K562 (cell line): ENCODE measurements at regions not wholly inside any gene's neighbourhood (a gene's known extent, or its start where the extent isn't known, plus 50 kb on each side); places are given as distances from the start of the nearest gene placed in this dataset.

Experiments
- ATAC-seq: fragments of 200-7000 bp; cut with Tn5 transposase; 3 replicates; pipeline ENCODE4 v1.9.1; 2020; ENCODE audit warnings: moderate library complexity
- BruUV-seq: library from RNA; stranded (reverse); fragments of 400-500 nt; replicated peaks from 2 replicates; lab custom pipeline; 2021; lab: Mats Ljungman, UMichigan
- CTCF ChIA-PET: fragments of 300-600 bp; formaldehyde crosslinking; extraction: SDS; loops from one replicate; lab custom pipeline; 2021; ENCODE audit warnings: low intra/inter-chr PET ratio; lab: Yijun Ruan, JAX
- POLR2A ChIA-PET: fragments of 300-600, 350-650 bp; sonication (Branson Sonifier 250); formaldehyde crosslinking; extraction: SDS; loops from one replicate; lab custom pipeline; 2021; ENCODE audit warnings: antibody characterized with exemption, inconsistent platforms; lab: Yijun Ruan, JAX
- DNase-seq, 4 experiments: peaks; one replicate each; pipeline versions ENCODE4 v3.0.0 to v3.0.0-alpha.2; 2011 to 2018; ENCODE audit warnings: low spot score in 3 of 4, mixed read lengths in 3 of 4; ENCODE audit errors: extremely low read depth in 1 of 4
- FAIRE-seq: peaks from 2 replicates; lab custom pipeline; 2011; peaks lifted over from hg19 to GRCh38; lab: Jason Lieb, UNC
- H2AFZ ChIP-seq: 2 replicates; pipeline ENCODE4 v1.6.0; 2011; ENCODE audit warnings: low read depth, low read length, control low read depth, inconsistent platforms
- H3K27ac ChIP-seq: fragments of 200-600 bp; 3 replicates; pipeline ENCODE4 v1.8.0; 2011; ENCODE audit warnings: low read depth, mild to moderate bottlenecking, control low read depth, inconsistent platforms, low read length, moderate library complexity, mixed read lengths; ENCODE audit errors: extremely low read depth
- H3K27me3 ChIP-seq, 2 experiments: fragments of 300-600 bp in 1 of 2; 2 replicates in 1 of 2; 3 replicates in 1 of 2; pipeline versions ENCODE4 v1.6.0 to v1.8.0; 2011; ENCODE audit warnings: inconsistent platforms in 2 of 2, low read length in 2 of 2, mild to moderate bottlenecking in 1 of 2, mixed read lengths in 1 of 2, moderate library complexity in 1 of 2; ENCODE audit not compliant: control insufficient read depth in 2 of 2, insufficient read depth in 2 of 2
- H3K36me3 ChIP-seq: fragments of 300-600 bp; 3 replicates; pipeline ENCODE4 v1.8.0; 2011; ENCODE audit warnings: mild to moderate bottlenecking, low read length, inconsistent platforms; ENCODE audit not compliant: control insufficient read depth, insufficient read depth
- H3K4me1 ChIP-seq, 2 experiments: fragments of 200-600 bp in 1 of 2; replicated peaks in 1 of 2; 2 replicates in 1 of 2; 3 replicates in 1 of 2; pipeline versions ENCODE4 v1.5.1 to v1.8.0; 2011; ENCODE audit warnings: inconsistent platforms in 2 of 2, low read length in 2 of 2, mild to moderate bottlenecking in 1 of 2, mixed read lengths in 1 of 2, moderate library complexity in 1 of 2; ENCODE audit not compliant: control insufficient read depth in 2 of 2, insufficient read depth in 2 of 2
- H3K4me2 ChIP-seq: 2 replicates; pipeline ENCODE4 v1.6.1; 2011; ENCODE audit warnings: low read length, control low read depth, inconsistent platforms, mixed read lengths; ENCODE audit not compliant: insufficient read depth
- H3K4me3 ChIP-seq: fragments of 200-600 bp; sonication (generic), shearing (Covaris generic); 2 replicates; pipeline ENCODE4 v1.5.1; 2016; ENCODE audit warnings: control low read depth, inconsistent platforms
- H3K79me2 ChIP-seq: fragments of 200-600 bp; 3 replicates; pipeline ENCODE4 v1.8.0; 2011; ENCODE audit warnings: low read length, inconsistent platforms; ENCODE audit not compliant: control insufficient read depth, insufficient read depth
- H3K9ac ChIP-seq, 2 experiments: 2 replicates each; pipeline versions ENCODE4 v1.6.0 to v1.6.1; 2011; ENCODE audit warnings: low read depth in 2 of 2, low read length in 2 of 2, control low read depth in 1 of 2, inconsistent platforms in 1 of 2, mild to moderate bottlenecking in 1 of 2, mixed read lengths in 1 of 2; ENCODE audit not compliant: insufficient read depth in 1 of 2
- H3K9me1 ChIP-seq: one replicate; pipeline ENCODE4 v1.6.0; 2011; ENCODE audit warnings: inconsistent platforms, mild to moderate bottlenecking, low read length, moderate library complexity; ENCODE audit not compliant: control insufficient read depth, insufficient read depth
- H3K9me3 ChIP-seq: replicated peaks from 2 replicates; pipeline ENCODE4 v1.5.1; 2011; ENCODE audit warnings: low read depth, low read length, inconsistent platforms; ENCODE audit not compliant: control insufficient read depth, insufficient read depth
- H4K20me1 ChIP-seq: replicated peaks from 2 replicates; pipeline ENCODE4 v1.6.1; 2011; ENCODE audit warnings: low read length, inconsistent platforms, mixed read lengths; ENCODE audit not compliant: control insufficient read depth, insufficient read depth
- CHD2 ChIP-seq: IDR thresholded peaks from 2 replicates; pipeline ENCODE4 v1.6.1; 2011; ENCODE audit warnings: low read depth, low read length
- CHD4 ChIP-seq: fragments of 200-600 bp; sonication (generic); IDR thresholded peaks from 3 replicates; pipeline ENCODE4 v1.6.1; 2012; ENCODE audit warnings: low read depth, mild to moderate bottlenecking, mixed read lengths, low read length, inconsistent platforms; ENCODE audit not compliant: insufficient read depth, insufficient replicate concordance, poor library complexity, severe bottlenecking
- CREBBP ChIP-seq: IDR thresholded peaks from one replicate; pipeline ENCODE4 v1.6.1; 2012; ENCODE audit warnings: low read depth, mild to moderate bottlenecking, control low read depth, inconsistent platforms, low read length
- FOXA3 ChIP-seq, 2 experiments: fragments of 450-650 bp in 1 of 2; sonication (generic) in 1 of 2; formaldehyde crosslinking; IDR thresholded peaks in 1 of 2; conservative IDR thresholded peaks in 1 of 2; 2 replicates each; pipeline versions ENCODE4 v1.4.0 to v1.8.0; 2020 to 2022; ENCODE audit warnings: mild to moderate bottlenecking in 2 of 2, missing genetic modification reagents in 1 of 2
- HNRNPL ChIP-seq: fragments of 200-400 bp; formaldehyde crosslinking; IDR thresholded peaks from 2 replicates; pipeline ENCODE4 v1.6.1; 2017; ENCODE audit warnings: low read depth, mild to moderate bottlenecking, low read length
- MITF ChIP-seq: IDR thresholded peaks from 2 replicates; pipeline ENCODE4 v1.6.1; 2014; ENCODE audit warnings: antibody characterized with exemption
- PYGO2 ChIP-seq: fragments of 450-650 bp; IDR thresholded peaks from 2 replicates; pipeline ENCODE4 v1.6.1; 2016; ENCODE audit warnings: mild to moderate bottlenecking, missing genetic modification characterization, moderate library complexity, missing compliant biosample characterization
- SLC30A9 ChIP-seq: fragments of 250-450 bp; sonication (Bioruptor Pico); IDR thresholded peaks from 2 replicates; pipeline ENCODE4 v1.8.0; 2022; ENCODE audit warnings: mild to moderate bottlenecking, moderate library complexity
- SUPT5H ChIP-seq: fragments of 450-650 bp; IDR thresholded peaks from 2 replicates; pipeline ENCODE4 v1.6.1; 2016
- ZNF699 ChIP-seq: fragments of 250-450 bp; sonication (Bioruptor Pico); IDR thresholded peaks from 2 replicates; pipeline ENCODE4 v1.8.0; 2021; ENCODE audit warnings: mild to moderate bottlenecking, moderate library complexity; ENCODE audit not compliant: insufficient replicate concordance
- ZNF75A ChIP-seq: fragments of 450-650 bp; formaldehyde crosslinking; IDR thresholded peaks from 2 replicates; pipeline ENCODE4 v1.4.0; 2020; ENCODE audit warnings: mild to moderate bottlenecking
- ZNF76 ChIP-seq: fragments of 250-450 bp; sonication (Bioruptor Pico); IDR thresholded peaks from 2 replicates; pipeline ENCODE4 v1.4.0; 2020; ENCODE audit warnings: mild to moderate bottlenecking, moderate library complexity, borderline replicate concordance
- ZNF778 ChIP-seq: fragments of 450-650 bp; formaldehyde crosslinking; IDR thresholded peaks from 2 replicates; pipeline ENCODE4 v1.4.0; 2020; ENCODE audit warnings: mild to moderate bottlenecking, moderate library complexity
- WGBS: fragments of 100-300 bp; shearing (Covaris generic); methylation state at CpG from one replicate; pipeline ENCODE4 v1.1.6; 2016; ENCODE audit warnings: low coverage, mixed read lengths; ENCODE audit not compliant: insufficient coverage; ENCODE audit errors: missing lambda C conversion rate; 5-methylcytosine and 5-hydroxymethylcytosine counted together
- in situ Hi-C: fragments of 300-500 bp; cut with MboI; formaldehyde crosslinking; loops from 4 replicates; pipeline ENCODE4 v1.15.0; 2018; ENCODE audit warnings: inconsistent platforms, mixed read lengths
- intact Hi-C: fragments of 100-400 bp; cut with micrococcal nuclease; formaldehyde crosslinking; loops from 2 replicates; pipeline ENCODE4 v1.14.2; 2022
- TF ChIP-seq, protein P1 (sequence below), 3 experiments: IDR thresholded peaks in 2 of 3; conservative IDR thresholded peaks in 1 of 3; 2 replicates each; pipeline ENCODE4 v1.5.1; 2011 to 2012; ENCODE audit warnings: low read length in 3 of 3, mild to moderate bottlenecking in 3 of 3, control low read depth in 2 of 3, improper control_type of control experiment in 1 of 3, inconsistent platforms in 1 of 3, low read depth in 1 of 3, mixed read lengths in 1 of 3, moderate library complexity in 1 of 3; ENCODE audit not compliant: insufficient read depth in 2 of 3
- TF ChIP-seq, protein P2 (sequence below): fragments of 250-450 bp; sonication (Bioruptor Pico); IDR thresholded peaks from 2 replicates; pipeline ENCODE4 v1.5.0; 2022; ENCODE audit warnings: mild to moderate bottlenecking

DNA sequence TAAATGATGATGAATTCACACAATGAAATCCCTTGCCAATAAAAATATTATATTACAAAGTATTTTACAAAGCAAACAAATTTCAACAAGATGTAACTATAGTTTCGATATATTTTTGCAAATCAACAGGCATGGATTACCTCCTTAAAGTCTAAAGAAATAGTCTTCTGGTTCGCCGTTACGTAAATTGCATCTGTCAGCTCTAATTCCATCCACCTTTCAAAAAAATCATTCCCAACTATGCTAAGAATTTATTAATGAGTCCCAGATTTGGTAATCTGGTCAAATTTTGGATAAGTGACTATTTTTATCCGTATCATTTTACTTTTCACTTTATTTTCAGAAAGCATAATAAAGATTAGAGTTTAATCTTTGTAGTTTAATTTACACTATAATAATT, 1984.9 kb downstream of the EFNA5 start:
- Histone ChIP-seq H4K20me1 (no peaks in the 10 kb centered on the region), H3K4me2 (no peak overlapping the region), H3K4me1 (no peaks in the 10 kb centered on the region), H3K27me3 (no peaks in the 10 kb centered on the region), H3K9me3 (no peaks in the 10 kb centered on the region), H3K79me2 (no peaks in the 10 kb centered on the region), H3K27ac (no peak overlapping the region), H3K9ac (no peak overlapping the region), H3K36me3 (no peaks in the 10 kb centered on the region), H3K4me3 (no peak overlapping the region), H3K9me1 (no peaks in the 10 kb centered on the region), H2AFZ (no peak overlapping the region)
- BruUV-seq: no TSS peak
- no peak for FAIRE-seq
- POLR2A ChIA-PET: no interaction called here
- DNase-seq: no peak
- 25% methylated on average over 5 of the region's 5 CpGs for WGBS
- TF ChIP-seq ZNF75A (CRISPR knock-in tag) (no peak), CREBBP (no peak), CHD2 (no peak), ZNF778 (CRISPR knock-in tag) (no peak), ZNF699 (CRISPR knock-in tag) (no peak), ZNF76 (CRISPR knock-in tag) (no peak), SLC30A9 (CRISPR knock-in tag) (no peak), CHD4 (no peak), PYGO2 (tag) (no peak), HNRNPL (no peak), SUPT5H (no peak), FOXA3 (CRISPR knock-in tag; conservative IDR thresholded peaks at IDR 0.05 in 1 of 2, IDR thresholded peaks at IDR 0.05 in 1 of 2) (no peak), MITF (no peak)
- TF ChIP-seq, protein P1, sequence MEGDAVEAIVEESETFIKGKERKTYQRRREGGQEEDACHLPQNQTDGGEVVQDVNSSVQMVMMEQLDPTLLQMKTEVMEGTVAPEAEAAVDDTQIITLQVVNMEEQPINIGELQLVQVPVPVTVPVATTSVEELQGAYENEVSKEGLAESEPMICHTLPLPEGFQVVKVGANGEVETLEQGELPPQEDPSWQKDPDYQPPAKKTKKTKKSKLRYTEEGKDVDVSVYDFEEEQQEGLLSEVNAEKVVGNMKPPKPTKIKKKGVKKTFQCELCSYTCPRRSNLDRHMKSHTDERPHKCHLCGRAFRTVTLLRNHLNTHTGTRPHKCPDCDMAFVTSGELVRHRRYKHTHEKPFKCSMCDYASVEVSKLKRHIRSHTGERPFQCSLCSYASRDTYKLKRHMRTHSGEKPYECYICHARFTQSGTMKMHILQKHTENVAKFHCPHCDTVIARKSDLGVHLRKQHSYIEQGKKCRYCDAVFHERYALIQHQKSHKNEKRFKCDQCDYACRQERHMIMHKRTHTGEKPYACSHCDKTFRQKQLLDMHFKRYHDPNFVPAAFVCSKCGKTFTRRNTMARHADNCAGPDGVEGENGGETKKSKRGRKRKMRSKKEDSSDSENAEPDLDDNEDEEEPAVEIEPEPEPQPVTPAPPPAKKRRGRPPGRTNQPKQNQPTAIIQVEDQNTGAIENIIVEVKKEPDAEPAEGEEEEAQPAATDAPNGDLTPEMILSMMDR (IDR thresholded peaks at IDR 0.05 in 2 of 3, conservative IDR thresholded peaks at IDR 0.05 in 1 of 3; ENCODE audit: insufficient read depth in 2 of 3, low read depth in 1 of 3, low read length in 3 of 3): no peak
- TF ChIP-seq, protein P2, sequence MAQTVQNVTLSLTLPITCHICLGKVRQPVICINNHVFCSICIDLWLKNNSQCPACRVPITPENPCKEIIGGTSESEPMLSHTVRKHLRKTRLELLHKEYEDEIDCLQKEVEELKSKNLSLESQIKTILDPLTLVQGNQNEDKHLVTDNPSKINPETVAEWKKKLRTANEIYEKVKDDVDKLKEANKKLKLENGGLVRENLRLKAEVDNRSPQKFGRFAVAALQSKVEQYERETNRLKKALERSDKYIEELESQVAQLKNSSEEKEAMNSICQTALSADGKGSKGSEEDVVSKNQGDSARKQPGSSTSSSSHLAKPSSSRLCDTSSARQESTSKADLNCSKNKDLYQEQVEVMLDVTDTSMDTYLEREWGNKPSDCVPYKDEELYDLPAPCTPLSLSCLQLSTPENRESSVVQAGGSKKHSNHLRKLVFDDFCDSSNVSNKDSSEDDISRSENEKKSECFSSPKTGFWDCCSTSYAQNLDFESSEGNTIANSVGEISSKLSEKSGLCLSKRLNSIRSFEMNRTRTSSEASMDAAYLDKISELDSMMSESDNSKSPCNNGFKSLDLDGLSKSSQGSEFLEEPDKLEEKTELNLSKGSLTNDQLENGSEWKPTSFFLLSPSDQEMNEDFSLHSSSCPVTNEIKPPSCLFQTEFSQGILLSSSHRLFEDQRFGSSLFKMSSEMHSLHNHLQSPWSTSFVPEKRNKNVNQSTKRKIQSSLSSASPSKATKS: no peak
- in situ Hi-C loops: no loop called here
- no peak for ATAC-seq
- CTCF ChIA-PET: no interaction called here
- intact Hi-C loops: no loop called here
